BE2C (cell line): ENCODE measurements at regions not wholly inside any gene's neighbourhood (a gene's known extent, or its start where the extent isn't known, plus 50 kb on each side); places are given as distances from the start of the nearest gene placed in this dataset.
"Not testable (repeated sequence)": the region's sequence is repeated elsewhere in the genome, so short reads cannot be mapped to it uniquely, and the experiment has no call there.

Experiments used
- DNase-seq: peaks from one replicate; pipeline ENCODE4 v3.0.0-alpha.2; 2020
- H3K27me3 ChIP-seq: fragments of 250-450 bp; sonication (Bioruptor Pico); 2 replicates; pipeline ENCODE4 v1.5.1; 2020; ENCODE audit warnings: mild to moderate bottlenecking
- H3K36me3 ChIP-seq: fragments of 250-450 bp; sonication (Bioruptor Pico); 2 replicates; pipeline ENCODE4 v1.5.1; 2020; ENCODE audit warnings: mild to moderate bottlenecking
- H3K4me1 ChIP-seq: fragments of 250-450 bp; sonication (Bioruptor Pico); 2 replicates; pipeline ENCODE4 v1.5.1; 2020
- H3K4me3 ChIP-seq: 2 replicates; pipeline ENCODE4 v1.5.1; 2011; ENCODE audit warnings: low read depth, low read length
- H3K9me3 ChIP-seq: fragments of 250-450 bp; sonication (Bioruptor Pico); 2 replicates; pipeline ENCODE4 v1.5.1; 2020
- TF ChIP-seq, protein P1 (sequence below): IDR thresholded peaks from 2 replicates; pipeline ENCODE4 v1.5.1; 2012; ENCODE audit warnings: mild to moderate bottlenecking, low read depth, low read length

DNA sequence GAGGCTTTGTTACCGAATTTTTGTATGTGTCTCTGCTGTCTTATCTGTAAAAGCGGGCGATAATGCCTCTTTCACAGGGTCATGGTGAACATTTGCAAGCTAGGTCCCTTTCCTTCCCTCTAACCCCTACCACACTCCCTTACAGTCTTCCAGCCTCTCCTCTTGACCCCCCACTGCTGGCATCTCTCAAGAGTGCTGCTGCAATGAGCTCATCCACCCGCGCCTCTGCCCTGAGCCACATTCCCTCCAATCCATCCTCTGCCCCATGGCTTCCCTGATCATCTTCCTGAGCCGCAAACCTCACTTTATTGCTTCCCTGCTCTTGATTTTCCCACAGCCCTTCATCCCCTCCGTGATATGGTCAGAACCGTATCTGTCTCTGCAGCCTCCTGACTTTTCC, 343.6 kb downstream of the BCL11B start:
- Histone ChIP-seq H3K9me3 (no peaks in the 10 kb centered on the region), H3K4me3 (no peak overlapping the region), H3K27me3 (no peaks in the 10 kb centered on the region), H3K4me1 (no peaks in the 10 kb centered on the region), H3K36me3 (no peaks in the 10 kb centered on the region)
- DNase-seq = no peak
- TF ChIP-seq, protein P1, sequence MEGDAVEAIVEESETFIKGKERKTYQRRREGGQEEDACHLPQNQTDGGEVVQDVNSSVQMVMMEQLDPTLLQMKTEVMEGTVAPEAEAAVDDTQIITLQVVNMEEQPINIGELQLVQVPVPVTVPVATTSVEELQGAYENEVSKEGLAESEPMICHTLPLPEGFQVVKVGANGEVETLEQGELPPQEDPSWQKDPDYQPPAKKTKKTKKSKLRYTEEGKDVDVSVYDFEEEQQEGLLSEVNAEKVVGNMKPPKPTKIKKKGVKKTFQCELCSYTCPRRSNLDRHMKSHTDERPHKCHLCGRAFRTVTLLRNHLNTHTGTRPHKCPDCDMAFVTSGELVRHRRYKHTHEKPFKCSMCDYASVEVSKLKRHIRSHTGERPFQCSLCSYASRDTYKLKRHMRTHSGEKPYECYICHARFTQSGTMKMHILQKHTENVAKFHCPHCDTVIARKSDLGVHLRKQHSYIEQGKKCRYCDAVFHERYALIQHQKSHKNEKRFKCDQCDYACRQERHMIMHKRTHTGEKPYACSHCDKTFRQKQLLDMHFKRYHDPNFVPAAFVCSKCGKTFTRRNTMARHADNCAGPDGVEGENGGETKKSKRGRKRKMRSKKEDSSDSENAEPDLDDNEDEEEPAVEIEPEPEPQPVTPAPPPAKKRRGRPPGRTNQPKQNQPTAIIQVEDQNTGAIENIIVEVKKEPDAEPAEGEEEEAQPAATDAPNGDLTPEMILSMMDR = no peak

DNA sequence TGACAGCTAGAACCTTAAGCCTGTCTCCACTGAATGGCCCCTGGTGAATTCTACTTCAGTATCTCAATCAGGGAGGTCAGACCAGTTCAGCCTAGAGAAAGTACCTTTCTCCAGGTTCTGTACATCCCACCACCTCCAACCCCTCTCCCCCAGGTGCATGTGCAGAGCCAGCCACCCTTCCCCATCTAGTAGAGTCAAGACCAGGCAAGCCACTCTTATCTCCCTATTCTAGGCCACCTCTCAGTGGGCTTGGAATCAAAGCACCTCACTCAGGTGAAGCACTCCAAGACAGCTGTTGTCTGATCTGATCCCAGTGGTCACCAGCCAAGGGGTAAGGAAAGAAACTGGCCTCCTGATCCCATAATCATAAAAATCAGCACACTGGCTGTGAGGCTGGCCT, 340.9 kb downstream of the BCL11B start:
- no peak overlapping the region for H3K4me3 ChIP-seq
- no peaks in the 10 kb centered on the region for H3K4me1 ChIP-seq
- H3K9me3 ChIP-seq = no peaks in the 10 kb centered on the region
- TF ChIP-seq, protein P1 = no peak
- no peaks in the 10 kb centered on the region for H3K27me3 ChIP-seq
- DNase-seq = no peak
- H3K36me3 ChIP-seq = no peaks in the 10 kb centered on the region

- DNase-seq = no peak
- H3K4me3 ChIP-seq = no peak overlapping the region
- no peaks in the 10 kb centered on the region for H3K27me3 ChIP-seq
- TF ChIP-seq, protein P1 = no peak
- H3K9me3 ChIP-seq = no peaks in the 10 kb centered on the region
- H3K4me1 ChIP-seq = no peaks in the 10 kb centered on the region
- H3K36me3 ChIP-seq = no peaks in the 10 kb centered on the region
Observed at GRCh38 chr14:98931911-98932310, 340.1 kb downstream of the BCL11B start.

- Histone ChIP-seq H3K4me3 (no peak overlapping the region), H3K9me3 (no peaks in the 10 kb centered on the region), H3K36me3 (no peaks in the 10 kb centered on the region), H3K27me3 (no peaks in the 10 kb centered on the region), H3K4me1 (no peaks in the 10 kb centered on the region)
- TF ChIP-seq, protein P1 = no peak
- DNase-seq = no peak
Observed at GRCh38 chr14:98932431-98933325, 339.3 kb downstream of the BCL11B start.

DNA sequence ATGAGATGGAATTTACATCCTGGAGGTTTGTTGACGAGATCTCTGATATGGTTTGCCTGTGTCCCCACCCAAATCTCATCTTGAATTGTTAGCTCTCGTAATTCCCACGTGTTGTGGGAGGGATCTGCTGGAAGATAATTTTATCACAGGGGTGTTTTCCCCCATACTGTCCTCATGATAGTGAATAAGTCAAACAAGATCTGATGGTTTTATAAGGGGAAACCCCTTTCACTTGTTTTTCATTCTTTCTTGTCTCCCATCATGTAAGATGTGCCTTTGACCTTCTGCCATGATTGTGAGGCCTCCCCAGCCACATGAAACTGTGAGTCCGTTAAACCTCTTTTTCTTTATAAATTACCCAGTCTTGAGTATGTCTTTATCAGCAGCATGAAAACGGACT, 337.4 kb downstream of the BCL11B start:
- not testable (repeated sequence) for DNase-seq, H3K9me3 ChIP-seq, H3K4me1 ChIP-seq, H3K27me3 ChIP-seq, H3K4me3 ChIP-seq, H3K36me3 ChIP-seq

DNA sequence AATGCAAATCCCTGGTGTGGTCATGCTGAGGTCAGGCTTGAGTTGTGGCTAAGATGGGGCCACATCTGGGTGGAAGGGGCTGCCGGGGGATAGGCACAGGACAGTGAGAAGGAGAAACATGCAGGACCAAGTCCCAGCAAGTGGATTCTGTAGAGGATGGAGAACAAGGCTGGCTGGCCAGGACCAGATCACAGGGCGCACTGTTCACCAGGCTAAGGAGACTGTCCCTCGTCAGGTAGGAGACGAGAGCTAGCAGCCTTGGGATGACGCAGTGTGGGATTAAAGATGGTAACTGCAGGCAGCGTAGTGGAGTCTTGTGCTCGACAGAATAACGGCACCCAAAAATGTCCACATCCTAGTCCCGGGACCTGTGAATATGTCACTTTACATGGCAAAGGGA, 336.1 kb downstream of the BCL11B start:
- Histone ChIP-seq H3K4me3 (no peak overlapping the region), H3K27me3 (no peaks in the 10 kb centered on the region), H3K9me3 (no peaks in the 10 kb centered on the region), H3K4me1 (no peaks in the 10 kb centered on the region), H3K36me3 (no peaks in the 10 kb centered on the region)
- TF ChIP-seq, protein P1 = no peak
- no peak for DNase-seq
